ENCODE measurements at regions not wholly inside any gene's neighbourhood (a gene's known extent, or its start where the extent isn't known, plus 50 kb on each side); places are given as distances from the start of the nearest gene placed in this dataset.

- DNase-seq (ENCODE audit: low read depth): no peak
These were observed 465.1 kb downstream of the FUT8 start for GRCh38 chr14:65877624-65878023.

- no peak for DNase-seq (ENCODE audit: low read depth)
These were observed 466.1 kb downstream of the FUT8 start for GRCh38 chr14:65878586-65878985.

GRCh38 chr14:65879248-65880009 is 466.9 kb downstream of the FUT8 start:
- no peak for DNase-seq (ENCODE audit: low read depth)

- DNase-seq (ENCODE audit: low read depth): no peak
These were observed 468.0 kb downstream of the FUT8 start for GRCh38 chr14:65880507-65880906.

- no peak for DNase-seq (ENCODE audit: low read depth)
These were observed 469.1 kb downstream of the FUT8 start for GRCh38 chr14:65881642-65882041.

GRCh38 chr14:65888677-65889076 is 476.1 kb downstream of the FUT8 start:
- no peak for DNase-seq (ENCODE audit: low read depth)

GRCh38 chr14:65892315-65892714 is 479.8 kb downstream of the FUT8 start:
- no peak for DNase-seq (ENCODE audit: low read depth)

GRCh38 chr14:65900164-65900563 is 487.6 kb downstream of the FUT8 start:
- no peak for DNase-seq (ENCODE audit: low read depth)

- no peak for DNase-seq (ENCODE audit: low read depth)
These were observed 489.1 kb downstream of the FUT8 start for GRCh38 chr14:65901595-65901994.

GRCh38 chr14:65904988-65905387 is 492.5 kb downstream of the FUT8 start:
- no peak for DNase-seq (ENCODE audit: low read depth)

GRCh38 chr14:65906344-65906743 is 493.8 kb downstream of the FUT8 start:
- DNase-seq (ENCODE audit: low read depth): no peak

- DNase-seq (ENCODE audit: low read depth): no peak
These were observed 494.4 kb downstream of the FUT8 start for GRCh38 chr14:65906948-65907347.

- no peak for DNase-seq (ENCODE audit: low read depth)
These were observed 497.7 kb downstream of the FUT8 start for GRCh38 chr14:65910108-65910786.

- no peak for DNase-seq (ENCODE audit: low read depth)
These were observed 502.6 kb downstream of the FUT8 start for GRCh38 chr14:65915125-65915524.

GRCh38 chr14:65916055-65916454 is 503.5 kb downstream of the FUT8 start:
- no peak for DNase-seq (ENCODE audit: low read depth)

GRCh38 chr14:65920996-65921395 is 508.5 kb downstream of the FUT8 start:
- no peak for DNase-seq (ENCODE audit: low read depth)

GRCh38 chr14:65922142-65922541 is 509.6 kb downstream of the FUT8 start:
- no peak for DNase-seq (ENCODE audit: low read depth)

- DNase-seq (ENCODE audit: low read depth): no peak
These were observed 514.0 kb downstream of the FUT8 start for GRCh38 chr14:65926504-65926903.

- DNase-seq (ENCODE audit: low read depth): no peak
These were observed 514.6 kb downstream of the FUT8 start for GRCh38 chr14:65926935-65927700.

- DNase-seq (ENCODE audit: low read depth): peak; percentile 53
These were observed 515.4 kb downstream of the FUT8 start for GRCh38 chr14:65927931-65928356.

- DNase-seq (ENCODE audit: low read depth): no peak
These were observed 516.5 kb downstream of the FUT8 start for GRCh38 chr14:65928995-65929394.

- no peak for DNase-seq (ENCODE audit: low read depth)
These were observed 521.0 kb downstream of the FUT8 start for GRCh38 chr14:65933400-65934069.
